A204.1 (cell line): ENCODE measurements at regions not wholly inside any gene's neighbourhood (a gene's known extent, or its start where the extent isn't known, plus 50 kb on each side); places are given as distances from the start of the nearest gene placed in this dataset.
"Not testable (repeated sequence)": the region's sequence is repeated elsewhere in the genome, so short reads cannot be mapped to it uniquely, and the experiment has no call there.

Experiments
- FAIRE-seq: peaks from 2 replicates; lab custom pipeline; 2012; peaks lifted over from hg19 to GRCh38; lab: Jason Lieb, UNC

DNA sequence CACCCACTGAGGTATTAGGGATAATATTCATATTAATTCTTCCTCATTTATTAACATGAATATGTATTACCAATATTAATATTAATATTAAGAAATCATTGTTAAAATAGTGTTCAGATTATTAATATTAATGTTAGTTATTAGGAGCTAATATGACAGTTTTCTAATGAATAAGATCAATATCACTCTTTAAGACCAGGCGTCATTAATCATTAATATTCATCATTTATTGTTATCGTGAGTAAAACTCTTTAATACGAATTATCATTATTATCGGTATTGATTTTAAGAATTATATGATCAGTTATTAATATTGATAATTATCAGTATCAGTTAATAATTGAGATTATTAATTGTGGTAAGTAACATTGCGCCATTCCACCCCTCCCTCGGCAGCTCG lies 101.0 kb upstream of the HMX1 start:
- peak; percentile 11 for FAIRE-seq

- not testable (repeated sequence) for FAIRE-seq
Measured at GRCh38 chr4:8965896-8966295, 94.3 kb upstream of the HMX1 start.

- FAIRE-seq, result not testable (repeated sequence)
Measured at GRCh38 chr4:8964201-8964788, 92.7 kb upstream of the HMX1 start.

DNA sequence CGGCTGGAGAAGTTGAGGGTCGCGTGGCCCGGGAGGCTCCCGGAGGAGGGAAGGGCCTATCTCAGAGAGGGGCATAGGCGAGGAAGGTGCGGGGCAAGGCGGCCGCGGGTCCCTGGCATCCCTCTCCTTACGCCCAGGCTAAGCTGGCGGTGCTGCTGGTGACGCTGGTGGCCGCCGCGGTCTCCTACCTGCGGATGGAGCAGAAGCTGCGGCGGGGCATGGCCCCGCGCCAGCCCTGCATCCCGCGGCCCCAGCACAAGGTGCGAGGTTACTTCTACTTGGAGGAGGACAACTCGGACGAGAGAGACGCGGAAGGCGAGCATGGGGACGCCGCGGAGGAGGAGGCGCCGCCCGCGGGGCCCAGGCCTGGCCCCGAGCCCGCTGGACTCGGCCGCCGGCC lies 91.9 kb upstream of the HMX1 start:
- not testable (repeated sequence) for FAIRE-seq

DNA sequence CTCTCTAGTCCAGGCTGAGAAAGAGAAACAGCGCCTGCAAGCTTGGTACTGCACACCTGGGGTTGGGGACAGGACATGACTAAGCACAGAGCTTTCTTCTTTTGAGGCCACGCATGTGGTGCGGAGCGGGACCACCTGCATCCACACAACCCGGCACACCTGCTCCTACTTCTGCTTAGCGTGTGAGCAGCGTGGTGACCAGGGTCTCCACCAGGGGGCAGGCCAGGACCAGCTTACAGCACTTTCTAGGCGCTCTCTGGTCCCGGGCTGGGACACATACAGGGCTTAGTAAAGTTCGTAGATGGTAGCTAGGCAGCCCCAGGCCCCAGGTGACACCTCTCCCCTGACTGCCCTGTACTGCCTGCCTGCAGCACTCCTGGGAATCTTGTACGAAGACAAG lies 89.7 kb upstream of the HMX1 start:
- FAIRE-seq, result not testable (repeated sequence)

DNA sequence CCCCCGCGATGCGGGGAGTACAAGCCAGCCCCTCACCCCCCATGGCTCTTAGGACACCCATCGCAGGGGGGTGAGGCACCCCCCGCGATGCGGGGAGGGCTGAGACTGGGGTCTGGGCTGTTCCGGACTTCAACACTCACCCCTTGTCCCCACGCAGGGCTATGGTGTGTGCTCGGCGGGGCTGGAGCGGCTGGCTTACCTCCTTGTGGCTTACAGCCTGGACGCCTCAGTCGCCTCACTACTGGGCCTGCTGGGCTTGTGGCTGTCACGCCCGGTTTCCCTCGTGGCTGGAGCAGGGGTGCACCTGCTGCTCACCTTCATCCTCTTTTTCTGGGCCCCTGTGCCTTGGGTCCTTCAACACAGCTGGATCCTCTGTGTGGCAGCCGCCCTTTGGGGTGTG lies 87.8 kb upstream of the HMX1 start:
- not testable (repeated sequence) for FAIRE-seq

- not testable (repeated sequence) for FAIRE-seq
Measured at GRCh38 chr4:8954001-8954400, 82.4 kb upstream of the HMX1 start.

- FAIRE-seq, result not testable (repeated sequence)
Measured at GRCh38 chr4:8952791-8953190, 81.2 kb upstream of the HMX1 start.

GRCh38 chr4:8952109-8952508 lies 80.5 kb upstream of the HMX1 start:
- not testable (repeated sequence) for FAIRE-seq

DNA sequence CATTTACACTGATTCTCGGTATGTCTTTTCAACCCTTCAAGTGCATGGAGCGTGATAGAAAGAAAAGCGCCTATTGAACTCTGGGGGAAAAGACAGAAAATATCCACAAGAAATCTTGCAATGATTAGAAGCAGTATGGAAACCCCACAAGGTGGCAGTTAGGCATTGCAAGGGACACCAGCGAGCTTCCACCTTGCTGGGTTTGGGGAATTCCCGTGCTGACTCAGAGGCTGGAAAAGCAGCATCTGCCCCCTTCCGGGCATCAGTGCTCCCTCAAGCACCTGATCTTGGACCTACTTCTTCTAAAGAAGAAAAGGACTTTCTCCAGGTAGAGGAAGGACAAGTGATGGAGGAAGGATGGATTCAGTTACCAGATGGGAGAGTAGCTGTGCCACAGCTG lies 73.9 kb upstream of the HMX1 start:
- not testable (repeated sequence) for FAIRE-seq

DNA sequence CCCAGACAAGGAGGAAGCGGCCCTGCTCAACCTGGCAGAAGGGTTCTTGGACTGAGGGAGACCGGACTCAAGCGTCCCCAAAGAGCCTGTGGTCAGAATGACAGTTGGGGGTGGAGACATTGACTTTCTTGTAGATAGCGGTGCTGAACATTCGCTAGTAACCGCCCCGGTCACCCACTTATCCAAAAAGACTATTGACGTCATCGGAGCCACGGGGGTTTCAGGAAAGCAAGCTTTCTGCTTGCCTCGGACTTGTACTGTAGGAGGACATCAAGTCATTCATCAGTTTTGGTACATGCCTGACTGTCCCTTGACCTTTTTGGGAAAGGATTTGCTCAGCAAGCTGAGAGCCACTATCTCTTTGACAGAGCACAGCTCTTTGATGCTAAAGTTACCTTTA lies 71.7 kb upstream of the HMX1 start:
- FAIRE-seq, result not testable (repeated sequence)

DNA sequence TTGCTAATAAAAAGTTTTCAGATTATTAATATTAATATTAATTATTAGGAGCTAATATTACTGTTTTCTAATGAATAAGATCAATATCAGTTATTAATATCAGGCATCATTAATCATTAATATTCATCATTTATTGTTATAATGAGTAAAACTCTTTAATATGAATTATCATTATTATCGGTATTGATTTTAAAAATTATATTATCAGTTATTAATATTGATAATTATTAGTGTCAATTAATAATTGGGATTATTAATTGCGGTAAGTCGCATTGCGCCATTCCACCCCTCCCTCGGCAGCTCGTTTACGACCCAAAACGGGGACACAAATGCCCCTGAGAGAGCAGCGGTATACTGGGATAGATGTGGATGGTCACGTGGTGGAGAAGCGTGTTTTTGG lies 70.4 kb upstream of the HMX1 start:
- not testable (repeated sequence) for FAIRE-seq

DNA sequence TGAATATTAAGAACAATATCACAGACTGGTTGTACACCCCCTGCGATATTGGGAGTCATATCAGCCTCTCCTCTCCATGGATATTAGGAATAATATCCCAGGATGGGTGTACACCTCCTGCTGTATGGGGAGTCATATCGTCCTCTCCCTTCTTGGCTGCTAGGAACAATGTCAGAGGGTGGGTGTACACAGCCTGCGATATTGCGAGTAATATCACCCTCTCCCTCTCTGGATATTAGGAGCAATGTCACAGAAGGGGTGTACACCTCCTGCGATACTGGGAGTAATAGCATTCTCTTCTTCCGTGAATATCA lies 69.8 kb upstream of the HMX1 start:
- FAIRE-seq, result not testable (repeated sequence)

DNA sequence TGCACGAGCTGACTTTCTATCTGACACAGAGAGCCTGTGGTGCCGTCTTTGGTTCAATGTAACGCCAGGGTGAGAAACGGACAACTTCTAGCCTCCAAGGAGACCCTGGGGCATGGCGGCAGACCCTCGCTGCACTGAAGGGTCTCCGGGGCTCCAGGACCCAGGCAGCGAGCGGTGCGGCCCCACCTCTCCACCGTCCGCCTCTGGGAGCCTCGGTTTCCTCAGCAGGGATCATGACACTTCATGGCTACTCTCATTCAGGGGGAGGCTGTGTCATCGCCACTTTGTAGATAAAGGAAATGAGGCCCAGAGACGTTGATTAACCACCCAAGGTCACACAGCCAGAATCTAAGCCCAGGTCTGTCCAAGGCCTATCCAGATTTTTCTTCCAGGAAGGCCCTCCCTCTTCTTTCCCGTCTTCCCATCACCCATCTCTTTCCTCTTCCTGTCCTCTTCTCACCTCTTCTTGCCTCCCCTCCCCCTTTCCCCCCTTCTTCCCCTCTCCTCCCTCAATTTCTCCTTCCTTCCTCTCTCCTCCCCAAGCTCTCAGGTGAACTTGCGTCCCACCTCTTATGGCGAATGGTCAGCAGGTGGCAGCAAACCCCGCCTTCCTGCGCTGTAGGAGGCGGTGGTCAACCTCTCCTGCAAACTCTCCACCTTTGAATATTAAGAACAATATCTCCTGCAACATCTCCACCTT lies 69.3 kb upstream of the HMX1 start:
- no peak for FAIRE-seq

DNA sequence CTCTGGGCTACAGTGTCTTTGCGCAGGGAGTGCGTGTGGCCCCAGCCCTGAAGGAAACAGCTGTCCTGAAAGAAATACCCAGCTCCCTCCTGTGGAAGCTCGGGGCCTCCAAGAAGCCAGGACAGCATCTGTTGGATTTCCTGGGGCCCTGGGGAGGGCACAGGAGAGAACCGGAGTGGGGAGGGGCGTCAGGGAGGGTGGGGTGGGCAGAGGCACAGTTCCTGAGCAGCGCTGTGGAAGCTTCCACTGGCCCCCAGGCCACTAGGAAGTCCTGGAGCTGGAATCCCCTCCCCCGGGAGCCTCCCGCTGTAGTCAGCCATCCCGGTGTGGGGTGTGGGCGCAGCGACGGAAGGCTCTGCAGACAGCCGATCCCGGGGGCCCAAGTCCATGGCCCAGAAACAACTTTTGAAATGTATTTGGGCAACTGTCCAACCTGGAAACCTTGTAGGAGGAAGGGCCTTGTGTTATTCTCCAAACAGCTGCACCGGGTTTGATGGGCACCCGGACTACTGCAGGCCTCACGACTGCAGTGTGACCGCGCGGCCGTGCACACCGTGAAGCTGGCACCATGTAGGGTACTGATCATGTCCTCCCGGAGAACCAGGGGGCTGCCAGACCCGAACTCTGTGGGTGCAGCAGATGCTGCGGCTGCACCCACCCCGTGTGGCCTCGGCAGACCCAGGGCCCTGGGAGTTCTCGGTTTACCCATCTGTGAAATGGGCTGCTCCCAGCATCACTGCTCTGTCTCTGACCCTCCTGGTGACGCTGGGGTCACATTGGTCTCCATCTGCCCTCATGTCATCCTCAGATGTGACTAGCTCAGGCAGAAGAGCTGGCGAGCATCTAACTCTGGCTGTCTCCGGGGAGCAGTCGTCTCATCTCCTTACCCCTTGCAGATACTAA lies 68.5 kb upstream of the HMX1 start:
- no peak for FAIRE-seq

DNA sequence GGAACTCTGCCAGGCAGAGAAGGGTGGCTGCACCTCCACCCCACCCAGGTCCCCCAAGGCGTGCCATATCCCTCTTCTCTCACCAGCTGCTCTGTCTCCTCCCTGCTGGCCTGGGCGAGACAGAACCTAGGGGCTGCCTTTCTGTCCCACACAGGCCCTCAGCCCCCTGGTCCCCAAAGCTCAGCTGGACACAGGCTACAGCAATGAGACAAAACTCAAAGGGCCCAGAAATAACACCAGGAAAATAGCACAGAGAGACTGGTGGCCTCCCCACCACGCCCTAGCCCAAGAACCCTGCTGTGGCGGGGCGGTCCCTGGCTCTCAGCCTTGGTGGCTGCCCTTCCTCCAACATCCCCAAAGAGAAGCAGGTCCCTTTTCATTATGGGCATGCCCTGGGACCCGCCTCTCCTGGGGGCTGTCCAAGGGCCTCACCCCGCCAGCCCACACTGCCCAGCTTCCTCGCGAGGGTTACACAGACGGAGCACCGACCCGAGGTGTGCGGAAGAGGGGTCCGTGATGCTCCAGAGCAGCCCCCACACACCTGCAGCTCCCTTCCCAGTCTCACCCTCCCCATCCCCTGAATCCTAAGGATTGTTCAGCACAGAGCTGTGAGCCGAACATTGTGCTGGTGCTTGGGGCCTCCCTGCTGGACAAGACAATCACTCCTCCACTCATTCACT lies 67.7 kb upstream of the HMX1 start:
- no peak for FAIRE-seq

- no peak for FAIRE-seq
Measured at GRCh38 chr4:8938623-8939022, 67.0 kb upstream of the HMX1 start.

- FAIRE-seq, result no peak
Measured at GRCh38 chr4:8938137-8938536, 66.5 kb upstream of the HMX1 start.

- FAIRE-seq, result no peak
Measured at GRCh38 chr4:8932884-8933283, 61.2 kb upstream of the HMX1 start.

- no peak for FAIRE-seq
Measured at GRCh38 chr4:8928074-8928473, 56.4 kb upstream of the HMX1 start.

GRCh38 chr4:8922481-8922880 lies 50.8 kb upstream of the HMX1 start:
- FAIRE-seq, result no peak

- FAIRE-seq, result no peak
Measured at GRCh38 chr4:8921465-8921864, 49.8 kb upstream of the HMX1 start.
